Adrenal gland (tissue), 5 donors: ENCODE measurements at regions not wholly inside any gene's neighbourhood (a gene's known extent, or its start where the extent isn't known, plus 50 kb on each side); places are given as distances from the start of the nearest gene placed in this dataset.

ENCODE experiments used
- POLR2A ChIP-seq, 2 donors: fragments of 450-650 bp; IDR thresholded peaks; one replicate each; pipeline ENCODE4 v1.6.1; 2017; ENCODE audit warnings: antibody characterized with exemption in 2 of 2, mild to moderate bottlenecking in 2 of 2, moderate library complexity in 1 of 2
- TF ChIP-seq, protein P1 (sequence below), 6 experiments: fragments of 450-650 bp in 4 of 6; fragments of 200-600 bp in 2 of 6; sonication (generic) in 1 of 6; IDR thresholded peaks; 1 replicate in 5 of 6; 2 replicates in 1 of 6; pipeline versions ENCODE4 v1.5.1 to v1.8.0; 2016 to 2021; ENCODE audit warnings: antibody characterized with exemption in 6 of 6, mild to moderate bottlenecking in 2 of 6, moderate library complexity in 1 of 6
- donor health status: DM: no; HTN: no; CAD: no.

DNA sequence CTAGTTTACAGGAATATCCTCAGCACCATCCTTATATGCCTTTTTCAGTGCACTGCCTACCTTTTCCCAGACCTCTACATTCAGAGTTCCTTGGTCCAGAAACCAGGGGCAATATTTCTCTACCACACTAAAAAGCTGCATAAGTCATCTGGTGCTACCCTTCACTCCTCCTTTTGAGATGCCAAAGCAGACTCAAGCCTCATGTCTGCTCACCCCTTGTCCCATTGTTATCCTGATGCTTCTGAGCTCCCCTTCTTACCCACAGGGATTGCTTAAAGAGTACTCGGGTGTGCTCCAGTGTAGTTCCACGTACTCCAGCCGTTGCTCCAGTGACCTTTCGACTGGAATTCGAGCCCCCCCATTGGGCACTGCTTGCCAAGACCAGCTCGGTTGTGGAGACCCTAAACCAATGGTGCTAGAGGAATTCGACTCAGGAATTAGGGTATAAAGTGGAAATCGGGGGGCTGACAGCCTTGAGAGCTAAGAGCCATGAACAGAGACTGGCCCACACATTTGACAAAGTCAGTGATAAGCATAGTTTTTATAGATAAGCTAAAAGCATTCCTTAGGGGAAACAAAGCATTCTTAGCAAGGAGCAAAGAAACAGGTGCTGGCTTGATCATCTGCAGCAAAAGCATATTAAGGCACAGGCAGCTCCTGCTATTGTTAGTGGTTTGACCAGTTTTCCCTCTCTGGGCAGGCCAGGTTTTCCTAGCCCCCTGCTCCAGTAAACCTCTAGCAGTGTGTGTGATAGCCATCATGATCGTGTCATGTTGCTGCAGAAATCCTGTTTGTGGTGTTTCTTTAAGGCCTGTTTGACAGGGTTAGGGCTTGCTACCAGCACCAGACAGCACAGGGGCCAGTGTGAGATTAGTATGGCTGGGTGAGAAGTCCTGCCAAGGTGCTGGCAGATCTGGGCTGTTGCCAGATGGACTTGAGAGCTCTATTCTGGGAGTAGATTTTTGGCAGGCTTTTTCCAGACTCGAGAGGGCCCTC, 57.5 kb upstream of the WDR1 start:
- TF ChIP-seq, protein P1, sequence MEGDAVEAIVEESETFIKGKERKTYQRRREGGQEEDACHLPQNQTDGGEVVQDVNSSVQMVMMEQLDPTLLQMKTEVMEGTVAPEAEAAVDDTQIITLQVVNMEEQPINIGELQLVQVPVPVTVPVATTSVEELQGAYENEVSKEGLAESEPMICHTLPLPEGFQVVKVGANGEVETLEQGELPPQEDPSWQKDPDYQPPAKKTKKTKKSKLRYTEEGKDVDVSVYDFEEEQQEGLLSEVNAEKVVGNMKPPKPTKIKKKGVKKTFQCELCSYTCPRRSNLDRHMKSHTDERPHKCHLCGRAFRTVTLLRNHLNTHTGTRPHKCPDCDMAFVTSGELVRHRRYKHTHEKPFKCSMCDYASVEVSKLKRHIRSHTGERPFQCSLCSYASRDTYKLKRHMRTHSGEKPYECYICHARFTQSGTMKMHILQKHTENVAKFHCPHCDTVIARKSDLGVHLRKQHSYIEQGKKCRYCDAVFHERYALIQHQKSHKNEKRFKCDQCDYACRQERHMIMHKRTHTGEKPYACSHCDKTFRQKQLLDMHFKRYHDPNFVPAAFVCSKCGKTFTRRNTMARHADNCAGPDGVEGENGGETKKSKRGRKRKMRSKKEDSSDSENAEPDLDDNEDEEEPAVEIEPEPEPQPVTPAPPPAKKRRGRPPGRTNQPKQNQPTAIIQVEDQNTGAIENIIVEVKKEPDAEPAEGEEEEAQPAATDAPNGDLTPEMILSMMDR (IDR thresholded peaks at IDR 0.05), result no peak
- no peak for TF ChIP-seq POLR2A (IDR thresholded peaks at IDR 0.05)
